Skeletal muscle cell (primary cell): ENCODE measurements at regions not wholly inside any gene's neighbourhood (a gene's known extent, or its start where the extent isn't known, plus 50 kb on each side); places are given as distances from the start of the nearest gene placed in this dataset.

Source experiments
- DNase-seq: peaks from one replicate; pipeline ENCODE4 v3.0.0-alpha.2; 2010; ENCODE audit warnings: low read depth
- H3K4me3 ChIP-seq: 2 replicates; pipeline ENCODE4 v1.5.1; 2011; ENCODE audit warnings: low read depth, mild to moderate bottlenecking, control low read depth, low read length, moderate library complexity

GRCh38 chr15:70179309-70179892, 81.7 kb upstream of the TLE3 start:
- H3K4me3 ChIP-seq = no peak overlapping the region
- DNase-seq = no peak

- no peak for DNase-seq
- H3K4me3 ChIP-seq = no peak overlapping the region
Measured at GRCh38 chr15:70178335-70179084, 80.8 kb upstream of the TLE3 start.

- no peak for DNase-seq
Measured at GRCh38 chr15:70172566-70173225, 75.0 kb upstream of the TLE3 start.

GRCh38 chr15:70172124-70172523, 74.4 kb upstream of the TLE3 start:
- H3K4me3 ChIP-seq = no peak overlapping the region
- DNase-seq = no peak

More at GRCh38 chr15:70172566-70173225, 75.0 kb upstream of the TLE3 start:
- H3K4me3 ChIP-seq = no peak overlapping the region

GRCh38 chr15:70171256-70171886, 73.7 kb upstream of the TLE3 start:
- no peak for DNase-seq

GRCh38 chr15:70170096-70170699, 72.5 kb upstream of the TLE3 start:
- no peak overlapping the region for H3K4me3 ChIP-seq
- DNase-seq = no peak

More at GRCh38 chr15:70171256-70171886, 73.7 kb upstream of the TLE3 start:
- no peak overlapping the region for H3K4me3 ChIP-seq

GRCh38 chr15:70169147-70169546, 71.4 kb upstream of the TLE3 start:
- no peak for DNase-seq

GRCh38 chr15:70167155-70167554, 69.4 kb upstream of the TLE3 start:
- DNase-seq = no peak
- H3K4me3 ChIP-seq = no peak overlapping the region

More at GRCh38 chr15:70169147-70169546, 71.4 kb upstream of the TLE3 start:
- no peak overlapping the region for H3K4me3 ChIP-seq

GRCh38 chr15:70166506-70167087, 68.9 kb upstream of the TLE3 start:
- H3K4me3 ChIP-seq = no peak overlapping the region
- no peak for DNase-seq

- no peak overlapping the region for H3K4me3 ChIP-seq
- no peak for DNase-seq
Measured at GRCh38 chr15:70165716-70166284, 68.1 kb upstream of the TLE3 start.

GRCh38 chr15:70164910-70165715, 67.4 kb upstream of the TLE3 start:
- DNase-seq = no peak
- no peak overlapping the region for H3K4me3 ChIP-seq

- no peak overlapping the region for H3K4me3 ChIP-seq
- DNase-seq = no peak
Measured at GRCh38 chr15:70164156-70164900, 66.6 kb upstream of the TLE3 start.

GRCh38 chr15:70160803-70161565, 63.3 kb upstream of the TLE3 start:
- H3K4me3 ChIP-seq = no peak overlapping the region
- DNase-seq = no peak

GRCh38 chr15:70160267-70160666, 62.5 kb upstream of the TLE3 start:
- no peak for DNase-seq
- no peak overlapping the region for H3K4me3 ChIP-seq

GRCh38 chr15:70159713-70160009, 61.9 kb upstream of the TLE3 start:
- DNase-seq = no peak
- H3K4me3 ChIP-seq = no peak overlapping the region

GRCh38 chr15:70159001-70159712, 61.4 kb upstream of the TLE3 start:
- no peak overlapping the region for H3K4me3 ChIP-seq
- DNase-seq = no peak
